H9 (cell line): ENCODE measurements at regions not wholly inside any gene's neighbourhood (a gene's known extent, or its start where the extent isn't known, plus 50 kb on each side); places are given as distances from the start of the nearest gene placed in this dataset.

ENCODE experiments used
- DNase-seq: peaks from one replicate; pipeline ENCODE4 v3.0.0-alpha.2; 2017
- H2AFZ ChIP-seq: one replicate; pipeline ENCODE4 v1.6.1; 2013; ENCODE audit warnings: mild to moderate bottlenecking, low read length, control low read depth, moderate library complexity
- H2AK5ac ChIP-seq: 2 replicates; pipeline ENCODE4 v1.6.1; 2013; ENCODE audit warnings: low read length, control low read depth, mixed read lengths; ENCODE audit not compliant: insufficient read length
- H2BK120ac ChIP-seq: one replicate; pipeline ENCODE4 v1.6.1; 2013; ENCODE audit warnings: low read depth, mild to moderate bottlenecking, low read length, control low read depth, inconsistent platforms; ENCODE audit not compliant: poor library complexity, severe bottlenecking
- H2BK12ac ChIP-seq: 2 replicates; pipeline ENCODE4 v1.6.1; 2013; ENCODE audit warnings: low read length, control low read depth, mixed read lengths, low read depth; ENCODE audit not compliant: insufficient read length
- H2BK15ac ChIP-seq: 2 replicates; pipeline ENCODE4 v1.6.1; 2013; ENCODE audit warnings: low read depth, low read length, control low read depth
- H2BK20ac ChIP-seq: one replicate; pipeline ENCODE4 v1.6.1; 2013; ENCODE audit warnings: low read depth, mild to moderate bottlenecking, low read length, control low read depth, inconsistent platforms; ENCODE audit not compliant: poor library complexity, severe bottlenecking
- H2BK5ac ChIP-seq: 2 replicates; pipeline ENCODE4 v1.6.1; 2013; ENCODE audit warnings: low read length, control low read depth, mixed read lengths; ENCODE audit not compliant: insufficient read length
- H3K14ac ChIP-seq: 2 replicates; pipeline ENCODE4 v1.6.1; 2013; ENCODE audit warnings: low read length, control low read depth; ENCODE audit not compliant: insufficient read depth
- H3K18ac ChIP-seq: 2 replicates; pipeline ENCODE4 v1.6.1; 2013; ENCODE audit warnings: low read depth, mild to moderate bottlenecking, mixed read lengths, low read length, control low read depth; ENCODE audit not compliant: insufficient read length
- H3K23ac ChIP-seq: 2 replicates; pipeline ENCODE4 v1.6.1; 2013; ENCODE audit warnings: low read length, control low read depth, mixed read lengths, low read depth; ENCODE audit not compliant: insufficient read length
- H3K23me2 ChIP-seq: 2 replicates; pipeline ENCODE4 v1.6.1; 2013; ENCODE audit warnings: low read depth, mild to moderate bottlenecking, mixed read lengths, low read length, control low read depth; ENCODE audit not compliant: insufficient read length, poor library complexity, severe bottlenecking
- H3K27ac ChIP-seq: 2 replicates; pipeline ENCODE4 v1.5.1; 2013; ENCODE audit warnings: low read length, control low read depth, mixed read lengths, low read depth; ENCODE audit not compliant: insufficient read length
- H3K27me3 ChIP-seq: 2 replicates; pipeline ENCODE4 v1.6.1; 2013; ENCODE audit warnings: low read length, control low read depth, inconsistent platforms; ENCODE audit not compliant: insufficient read depth
- H3K4ac ChIP-seq: 2 replicates; pipeline ENCODE4 v1.6.1; 2013; ENCODE audit warnings: low read depth, mild to moderate bottlenecking, control low read depth, inconsistent platforms, low read length, moderate library complexity
- H3K4me1 ChIP-seq: 2 replicates; pipeline ENCODE4 v1.6.1; 2013; ENCODE audit warnings: low read length, control low read depth, inconsistent platforms; ENCODE audit not compliant: insufficient read depth
- H3K4me2 ChIP-seq: 2 replicates; pipeline ENCODE4 v1.6.1; 2013; ENCODE audit warnings: low read length, control low read depth, mixed read lengths; ENCODE audit not compliant: insufficient read length, insufficient read depth
- H3K56ac ChIP-seq: 2 replicates; pipeline ENCODE4 v1.6.1; 2013; ENCODE audit warnings: low read depth, mild to moderate bottlenecking, mixed read lengths, low read length, control low read depth; ENCODE audit not compliant: insufficient read length
- H3K79me1 ChIP-seq: 2 replicates; pipeline ENCODE4 v1.6.1; 2013; ENCODE audit warnings: low read depth, mild to moderate bottlenecking, moderate library complexity, low read length, control low read depth, inconsistent platforms; ENCODE audit not compliant: insufficient read depth, poor library complexity, severe bottlenecking
- H3K79me2 ChIP-seq: 2 replicates; pipeline ENCODE4 v1.6.1; 2013; ENCODE audit warnings: low read length, control low read depth, inconsistent platforms; ENCODE audit not compliant: insufficient read depth
- H3K9ac ChIP-seq: 2 replicates; pipeline ENCODE4 v1.6.1; 2013; ENCODE audit warnings: low read length, control low read depth, mixed read lengths; ENCODE audit not compliant: insufficient read length; ENCODE audit errors: extremely low read depth
- H3K9me3 ChIP-seq: one replicate; pipeline ENCODE4 v1.6.1; 2013; ENCODE audit warnings: low read depth, low read length, inconsistent platforms; ENCODE audit not compliant: control insufficient read depth
- H3T11ph ChIP-seq: one replicate; pipeline ENCODE4 v1.6.1; 2013; ENCODE audit warnings: mild to moderate bottlenecking, low read length, control low read depth, inconsistent platforms
- H4K20me1 ChIP-seq: one replicate; pipeline ENCODE4 v1.6.1; 2013; ENCODE audit not compliant: control insufficient read depth, insufficient read length, insufficient read depth
- H4K5ac ChIP-seq: 2 replicates; pipeline ENCODE4 v1.6.1; 2013; ENCODE audit warnings: low read depth, mild to moderate bottlenecking, mixed read lengths, low read length, control low read depth; ENCODE audit not compliant: insufficient read length
- H4K8ac ChIP-seq: replicated peaks from 2 replicates; pipeline ENCODE4 v1.6.1; 2013; ENCODE audit warnings: low read length, control low read depth, mixed read lengths, low read depth; ENCODE audit not compliant: insufficient read length
- H4K91ac ChIP-seq: 2 replicates; pipeline ENCODE4 v1.6.1; 2013; ENCODE audit warnings: low read depth, mild to moderate bottlenecking, moderate library complexity, mixed read lengths, low read length, control low read depth; ENCODE audit not compliant: insufficient read length
- H3K27ac Mint-ChIP-seq, 3 experiments: 2 replicates in 2 of 3; 3 replicates in 1 of 3; pipeline ENCODE4 v1.8.0; 2020 to 2021; ENCODE audit warnings: mixed read lengths in 3 of 3, mild to moderate bottlenecking in 1 of 3, moderate library complexity in 1 of 3
- H3K27me3 Mint-ChIP-seq: 2 replicates; pipeline ENCODE4 v1.8.0; 2021; ENCODE audit warnings: low read depth, mild to moderate bottlenecking, moderate library complexity, mixed read lengths
- H3K36me3 Mint-ChIP-seq, 3 experiments: 2 replicates in 2 of 3; 3 replicates in 1 of 3; pipeline ENCODE4 v1.8.0; 2020 to 2021; ENCODE audit warnings: low read depth in 3 of 3, mixed read lengths in 3 of 3; ENCODE audit not compliant: insufficient read depth in 1 of 3
- H3K4me1 Mint-ChIP-seq, 2 experiments: 2 replicates each; pipeline ENCODE4 v1.8.0; 2020; ENCODE audit warnings: mixed read lengths in 2 of 2
- H3K4me3 Mint-ChIP-seq, 2 experiments: 2 replicates in 1 of 2; 3 replicates in 1 of 2; pipeline ENCODE4 v1.8.0; 2020 to 2021; ENCODE audit warnings: mild to moderate bottlenecking in 2 of 2, mixed read lengths in 2 of 2, moderate library complexity in 1 of 2
- H3K9me3 Mint-ChIP-seq, 2 experiments: 2 replicates in 1 of 2; 3 replicates in 1 of 2; pipeline ENCODE4 v1.8.0; 2020; ENCODE audit warnings: mild to moderate bottlenecking in 2 of 2, mixed read lengths in 2 of 2, moderate library complexity in 1 of 2
- TF ChIP-seq, protein P1 (sequence below): fragments of 200-600 bp; sonication (generic); conservative IDR thresholded peaks from 3 replicates; pipeline ENCODE4 v1.8.0; 2021; ENCODE audit warnings: antibody characterized with exemption, mild to moderate bottlenecking

DNA sequence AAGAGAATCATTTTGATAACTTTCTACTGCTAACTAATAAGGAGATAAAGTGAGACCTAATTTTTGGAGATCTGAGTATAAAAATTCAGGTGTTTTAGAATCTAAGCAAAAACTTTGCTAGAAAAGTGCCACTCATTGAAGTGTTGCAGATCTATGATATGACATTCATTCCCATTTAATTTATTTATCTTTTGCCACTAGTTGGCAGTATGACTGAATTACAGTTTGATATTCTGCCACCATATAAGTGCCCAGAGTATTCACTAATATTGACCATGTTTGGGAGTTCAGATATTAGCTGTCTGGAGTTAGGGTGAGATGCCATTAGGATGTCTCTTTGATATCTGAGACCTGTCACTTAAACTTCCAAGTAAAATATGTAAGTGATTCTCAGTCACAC, 251.3 kb upstream of the GBE1 start:
- Histone ChIP-seq H3K14ac (no peak overlapping the region), H3K4me2 (no peak overlapping the region), H3K56ac (no peak overlapping the region), H2BK20ac (no peak overlapping the region), H3K27me3 (no peaks in the 10 kb centered on the region), H3K4ac (no peak overlapping the region), H3K79me1 (no peaks in the 10 kb centered on the region), H4K91ac (no peak overlapping the region), H3K9me3 (peaks cover 17% of the 10 kb centered on the region), H4K20me1 (no peaks in the 10 kb centered on the region), H3K9ac (no peak overlapping the region), H3K27ac (no peak overlapping the region), H2AFZ (no peak overlapping the region), H2BK120ac (no peak overlapping the region), H2BK12ac (no peak overlapping the region), H3K4me1 (no peaks in the 10 kb centered on the region), H3K23ac (no peak overlapping the region), H2BK15ac (no peak overlapping the region), H3T11ph (no peak overlapping the region), H3K23me2 (no peaks in the 10 kb centered on the region), H2AK5ac (no peak overlapping the region), H4K5ac (no peak overlapping the region), H4K8ac (no peak overlapping the region), H3K18ac (no peak overlapping the region), H2BK5ac (no peak overlapping the region), H3K79me2 (no peaks in the 10 kb centered on the region)
- peaks cover 21 to 36% of the 10 kb centered on the region in 2 experiments; a peak in 4 of 5 replicates for H3K9me3 Mint-ChIP-seq
- no peaks in the 10 kb centered on the region for H3K4me1 Mint-ChIP-seq
- no peaks in the 10 kb centered on the region for H3K27me3 Mint-ChIP-seq
- TF ChIP-seq, protein P1, sequence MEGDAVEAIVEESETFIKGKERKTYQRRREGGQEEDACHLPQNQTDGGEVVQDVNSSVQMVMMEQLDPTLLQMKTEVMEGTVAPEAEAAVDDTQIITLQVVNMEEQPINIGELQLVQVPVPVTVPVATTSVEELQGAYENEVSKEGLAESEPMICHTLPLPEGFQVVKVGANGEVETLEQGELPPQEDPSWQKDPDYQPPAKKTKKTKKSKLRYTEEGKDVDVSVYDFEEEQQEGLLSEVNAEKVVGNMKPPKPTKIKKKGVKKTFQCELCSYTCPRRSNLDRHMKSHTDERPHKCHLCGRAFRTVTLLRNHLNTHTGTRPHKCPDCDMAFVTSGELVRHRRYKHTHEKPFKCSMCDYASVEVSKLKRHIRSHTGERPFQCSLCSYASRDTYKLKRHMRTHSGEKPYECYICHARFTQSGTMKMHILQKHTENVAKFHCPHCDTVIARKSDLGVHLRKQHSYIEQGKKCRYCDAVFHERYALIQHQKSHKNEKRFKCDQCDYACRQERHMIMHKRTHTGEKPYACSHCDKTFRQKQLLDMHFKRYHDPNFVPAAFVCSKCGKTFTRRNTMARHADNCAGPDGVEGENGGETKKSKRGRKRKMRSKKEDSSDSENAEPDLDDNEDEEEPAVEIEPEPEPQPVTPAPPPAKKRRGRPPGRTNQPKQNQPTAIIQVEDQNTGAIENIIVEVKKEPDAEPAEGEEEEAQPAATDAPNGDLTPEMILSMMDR, result peak; percentile 36; the same call in 2 of the 3 replicates
- DNase-seq, result no peak
- peaks cover 13 to 38% (median 17%) of the 10 kb centered on the region in 3 experiments for H3K36me3 Mint-ChIP-seq
- no peak overlapping the region for H3K27ac Mint-ChIP-seq
- no peak overlapping the region for H3K4me3 Mint-ChIP-seq
